ENCODE measurements at regions not wholly inside any gene's neighbourhood (a gene's known extent, or its start where the extent isn't known, plus 50 kb on each side); places are given as distances from the start of the nearest gene placed in this dataset.

DNA sequence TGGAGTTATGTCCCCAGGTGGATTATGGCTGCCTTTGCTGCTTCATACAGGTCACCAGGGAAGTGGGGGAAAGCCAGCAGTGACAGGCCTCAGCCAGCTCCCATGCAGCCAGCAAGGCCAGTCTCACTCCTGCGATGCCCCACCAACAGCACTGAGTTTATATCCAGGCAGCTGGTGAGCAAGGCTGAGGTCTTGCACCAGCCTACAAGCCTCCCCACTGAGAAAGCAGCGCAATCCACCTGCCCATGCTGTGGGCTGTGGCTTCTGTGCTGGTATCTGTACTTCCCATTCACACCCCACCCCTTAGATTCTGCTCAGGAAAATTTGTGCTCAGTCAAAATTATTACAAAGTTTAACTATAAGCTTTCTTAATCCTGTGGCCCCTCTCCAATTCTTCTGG is 153.5 kb downstream of the HHIP start:
- in situ Hi-C loops (cut with HindIII; ENCODE audit: low sequenced_read_pairs), result no loop called here
- TF ChIP-seq, protein P1, sequence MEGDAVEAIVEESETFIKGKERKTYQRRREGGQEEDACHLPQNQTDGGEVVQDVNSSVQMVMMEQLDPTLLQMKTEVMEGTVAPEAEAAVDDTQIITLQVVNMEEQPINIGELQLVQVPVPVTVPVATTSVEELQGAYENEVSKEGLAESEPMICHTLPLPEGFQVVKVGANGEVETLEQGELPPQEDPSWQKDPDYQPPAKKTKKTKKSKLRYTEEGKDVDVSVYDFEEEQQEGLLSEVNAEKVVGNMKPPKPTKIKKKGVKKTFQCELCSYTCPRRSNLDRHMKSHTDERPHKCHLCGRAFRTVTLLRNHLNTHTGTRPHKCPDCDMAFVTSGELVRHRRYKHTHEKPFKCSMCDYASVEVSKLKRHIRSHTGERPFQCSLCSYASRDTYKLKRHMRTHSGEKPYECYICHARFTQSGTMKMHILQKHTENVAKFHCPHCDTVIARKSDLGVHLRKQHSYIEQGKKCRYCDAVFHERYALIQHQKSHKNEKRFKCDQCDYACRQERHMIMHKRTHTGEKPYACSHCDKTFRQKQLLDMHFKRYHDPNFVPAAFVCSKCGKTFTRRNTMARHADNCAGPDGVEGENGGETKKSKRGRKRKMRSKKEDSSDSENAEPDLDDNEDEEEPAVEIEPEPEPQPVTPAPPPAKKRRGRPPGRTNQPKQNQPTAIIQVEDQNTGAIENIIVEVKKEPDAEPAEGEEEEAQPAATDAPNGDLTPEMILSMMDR (IDR thresholded peaks at IDR 0.05; ENCODE audit: low read depth, low read length, missing control alignments), result no peak
- H3K4me3 ChIP-seq (ENCODE audit: low read depth, low read length), result no peak overlapping the region
- no peak for DNase-seq (ENCODE audit: low read depth)

GRCh38 chr4:144801731-144802130 is 155.8 kb downstream of the HHIP start:
- no peak overlapping the region for H3K4me3 ChIP-seq (ENCODE audit: low read depth, low read length)
- TF ChIP-seq, protein P1 (IDR thresholded peaks at IDR 0.05; ENCODE audit: low read depth, low read length, missing control alignments), result no peak
- no peak for DNase-seq (ENCODE audit: low read depth)
- in situ Hi-C loops (cut with HindIII; ENCODE audit: low sequenced_read_pairs), result no loop called here

GRCh38 chr4:144808034-144808433 is 162.1 kb downstream of the HHIP start:
- in situ Hi-C loops (cut with HindIII; ENCODE audit: low sequenced_read_pairs), result no loop called here
- TF ChIP-seq, protein P1 (IDR thresholded peaks at IDR 0.05; ENCODE audit: low read depth, low read length, missing control alignments), result no peak
- no peak overlapping the region for H3K4me3 ChIP-seq (ENCODE audit: low read depth, low read length)
- no peak for DNase-seq (ENCODE audit: low read depth)

DNA sequence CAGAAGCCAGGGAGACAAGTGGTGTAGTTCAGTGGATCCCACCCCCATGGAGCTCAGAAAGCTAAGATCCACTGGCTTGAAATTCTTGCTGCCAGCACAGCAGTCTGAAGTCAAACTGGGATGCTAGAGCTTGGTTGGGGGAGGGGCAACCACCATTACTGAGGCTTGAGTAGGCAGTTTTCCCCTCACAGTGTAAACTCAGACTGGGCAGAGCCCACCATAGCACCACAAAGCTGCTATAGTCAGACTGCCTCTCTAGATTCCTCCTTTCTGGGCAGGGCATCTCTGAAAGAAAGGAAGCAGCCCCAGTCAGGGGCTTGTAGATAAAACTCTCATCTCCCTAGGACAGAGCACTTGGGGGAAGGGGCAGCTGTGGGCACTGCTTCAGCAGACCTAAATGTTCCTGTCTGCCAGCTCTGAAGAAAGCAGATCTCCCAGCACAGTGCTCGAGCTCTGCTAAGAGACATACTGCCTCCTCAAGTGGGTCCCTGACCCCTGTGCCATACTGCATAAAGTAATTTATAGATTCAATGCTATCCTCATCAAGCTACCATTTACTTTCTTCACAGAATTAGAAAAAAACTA is 163.2 kb downstream of the HHIP start:
- DNase-seq (ENCODE audit: low read depth), result no peak
- in situ Hi-C loops (cut with HindIII; ENCODE audit: low sequenced_read_pairs), result no loop called here
- H3K4me3 ChIP-seq (ENCODE audit: low read depth, low read length), result no peak overlapping the region
- TF ChIP-seq, protein P1 (IDR thresholded peaks at IDR 0.05; ENCODE audit: low read depth, low read length, missing control alignments), result no peak

DNA sequence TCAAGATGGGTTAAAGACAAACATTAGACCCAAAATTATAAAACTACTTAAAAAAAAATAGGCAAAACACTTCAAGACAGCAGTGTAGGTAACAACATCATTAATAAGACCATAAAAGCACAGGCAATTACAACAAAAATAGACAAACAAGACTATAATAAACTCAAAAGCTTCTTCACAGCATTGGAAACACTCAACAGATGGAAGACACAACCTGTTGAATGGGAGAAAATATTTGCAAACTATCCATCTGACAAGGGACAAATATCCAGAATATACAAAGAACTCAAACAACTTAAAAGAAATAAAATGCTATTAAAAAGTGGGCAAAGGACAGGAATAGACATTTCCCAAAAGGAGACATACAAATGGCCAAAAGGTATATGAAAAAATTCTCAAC is 170.7 kb downstream of the HHIP start:
- TF ChIP-seq, protein P1 (IDR thresholded peaks at IDR 0.05; ENCODE audit: low read depth, low read length, missing control alignments), result no peak
- in situ Hi-C loops (cut with HindIII; ENCODE audit: low sequenced_read_pairs), result no loop called here
- no peak overlapping the region for H3K4me3 ChIP-seq (ENCODE audit: low read depth, low read length)
- no peak for DNase-seq (ENCODE audit: low read depth)

- in situ Hi-C loops (cut with HindIII; ENCODE audit: low sequenced_read_pairs), result no loop called here
- DNase-seq (ENCODE audit: low read depth), result no peak
Measured at GRCh38 chr4:144817081-144817480, 171.1 kb downstream of the HHIP start.

More at GRCh38 chr4:144817081-144817480, 171.1 kb downstream of the HHIP start:
- H3K4me3 ChIP-seq (ENCODE audit: low read depth, low read length), result no peak overlapping the region
- TF ChIP-seq, protein P1 (IDR thresholded peaks at IDR 0.05; ENCODE audit: low read depth, low read length, missing control alignments), result no peak

Measured in astrocyte of the cerebellum (primary cell).